Lower leg skin (tissue), 3 donors: ENCODE measurements at regions not wholly inside any gene's neighbourhood (a gene's known extent, or its start where the extent isn't known, plus 50 kb on each side); places are given as distances from the start of the nearest gene placed in this dataset.

ENCODE experiments used
- CTCF ChIP-seq, 3 donors: fragments of 450-650 bp; IDR thresholded peaks; one replicate each; pipeline ENCODE4 v1.5.1; 2016; ENCODE audit warnings: antibody characterized with exemption in 3 of 3, mild to moderate bottlenecking in 3 of 3, moderate library complexity in 2 of 3
- POLR2A ChIP-seq, 2 donors: fragments of 450-650 bp; IDR thresholded peaks; one replicate each; pipeline ENCODE4 v1.6.1; 2016 to 2017; ENCODE audit warnings: antibody characterized with exemption in 2 of 2, mild to moderate bottlenecking in 1 of 2, moderate library complexity in 1 of 2

- TF ChIP-seq CTCF (IDR thresholded peaks at IDR 0.05) (no peak), POLR2A (IDR thresholded peaks at IDR 0.05) (no peak)
These were observed 668.1 kb upstream of the CPEB2 start for GRCh38 chr4:14334166-14334565.
